ENCODE measurements at regions not wholly inside any gene's neighbourhood (a gene's known extent, or its start where the extent isn't known, plus 50 kb on each side); places are given as distances from the start of the nearest gene placed in this dataset.

- TF ChIP-seq EZH2phosphoT487 (IDR thresholded peaks at IDR 0.05; ENCODE audit: borderline replicate concordance, low read depth, low read length) = no peak
- no peak for TF ChIP-seq CTCF (conservative IDR thresholded peaks at IDR 0.05; ENCODE audit: low read length)
- ChIA-PET CTCF (ENCODE audit: unreplicated experiment) (no interaction called here), POLR2A (interaction anchor here (1.8 kb wide), 1 partner anchor 10 kb away, joined by 4 read pairs; no protein-coding TSS in a partner anchor)
- no peaks in the 10 kb centered on the region for H3K9me2 ChIP-seq (ENCODE audit: insufficient read depth, low read length)
- H2AFZ ChIP-seq (ENCODE audit: low read length) = no peak overlapping the region
- intact Hi-C loops (cut with micrococcal nuclease; ENCODE audit: unreplicated experiment) = no loop called here
- DNase-seq (ENCODE audit: low spot score) = no peak
- no peaks in the 10 kb centered on the region for H3K9me3 ChIP-seq (ENCODE audit: low read length)
- no peaks in the 10 kb centered on the region for H3K4me1 ChIP-seq (ENCODE audit: insufficient read depth, low read length, poor library complexity, severe bottlenecking)
- no peak overlapping the region for H3K4me2 ChIP-seq (ENCODE audit: low read length)
- no peaks in the 10 kb centered on the region for H4K20me1 ChIP-seq (ENCODE audit: insufficient read depth, low read length)
- H3K4me3 ChIP-seq (ENCODE audit: low read depth, low read length, poor library complexity, severe bottlenecking) = no peak overlapping the region
- H3K27ac ChIP-seq (ENCODE audit: low read depth, low read length, poor library complexity, severe bottlenecking) = no peak overlapping the region
- BruUV-seq (replicated peaks) = no TSS peak
- H3K79me2 ChIP-seq (ENCODE audit: insufficient read depth, low read depth, low read length) = no peaks in the 10 kb centered on the region
- no peaks in the 10 kb centered on the region for H3K36me3 ChIP-seq (ENCODE audit: insufficient read depth, low read length)
Observed at GRCh38 chr5:111933086-111933485, 176.1 kb upstream of the NREP start.

GRCh38 chr5:111932628-111933027, 175.6 kb upstream of the NREP start:
- no peaks in the 10 kb centered on the region for H3K36me3 ChIP-seq (ENCODE audit: insufficient read depth, low read length)
- no peak for DNase-seq (ENCODE audit: low spot score)
- ChIA-PET CTCF (ENCODE audit: unreplicated experiment) (no interaction called here), POLR2A (interaction anchor here (1.8 kb wide), 1 partner anchor 11 kb away, joined by 4 read pairs; no protein-coding TSS in a partner anchor)
- H2AFZ ChIP-seq (ENCODE audit: low read length) = no peak overlapping the region
- no peaks in the 10 kb centered on the region for H3K9me3 ChIP-seq (ENCODE audit: low read length)
- H4K20me1 ChIP-seq (ENCODE audit: insufficient read depth, low read length) = no peaks in the 10 kb centered on the region
- no peaks in the 10 kb centered on the region for H3K4me1 ChIP-seq (ENCODE audit: insufficient read depth, low read length, poor library complexity, severe bottlenecking)
- H3K4me2 ChIP-seq (ENCODE audit: low read length) = no peak overlapping the region
- no peak overlapping the region for H3K4me3 ChIP-seq (ENCODE audit: low read depth, low read length, poor library complexity, severe bottlenecking)
- no peaks in the 10 kb centered on the region for H3K79me2 ChIP-seq (ENCODE audit: insufficient read depth, low read depth, low read length)
- H3K27ac ChIP-seq (ENCODE audit: low read depth, low read length, poor library complexity, severe bottlenecking) = no peak overlapping the region
- intact Hi-C loops (cut with micrococcal nuclease; ENCODE audit: unreplicated experiment) = no loop called here
- TF ChIP-seq EZH2phosphoT487 (IDR thresholded peaks at IDR 0.05; ENCODE audit: borderline replicate concordance, low read depth, low read length) = no peak
- no peak for TF ChIP-seq CTCF (conservative IDR thresholded peaks at IDR 0.05; ENCODE audit: low read length)
- BruUV-seq (replicated peaks) = no TSS peak
- no peaks in the 10 kb centered on the region for H3K9me2 ChIP-seq (ENCODE audit: insufficient read depth, low read length)

GRCh38 chr5:111932199-111932598, 175.2 kb upstream of the NREP start:
- Histone ChIP-seq H3K36me3 (ENCODE audit: insufficient read depth, low read length) (no peaks in the 10 kb centered on the region), H3K79me2 (ENCODE audit: insufficient read depth, low read depth, low read length) (no peaks in the 10 kb centered on the region), H2AFZ (ENCODE audit: low read length) (no peak overlapping the region), H3K9me3 (ENCODE audit: low read length) (no peaks in the 10 kb centered on the region), H3K27ac (ENCODE audit: low read depth, low read length, poor library complexity, severe bottlenecking) (no peak overlapping the region), H3K4me3 (ENCODE audit: low read depth, low read length, poor library complexity, severe bottlenecking) (no peak overlapping the region), H3K9me2 (ENCODE audit: insufficient read depth, low read length) (no peaks in the 10 kb centered on the region), H3K4me2 (ENCODE audit: low read length) (no peak overlapping the region), H4K20me1 (ENCODE audit: insufficient read depth, low read length) (no peaks in the 10 kb centered on the region), H3K4me1 (ENCODE audit: insufficient read depth, low read length, poor library complexity, severe bottlenecking) (no peaks in the 10 kb centered on the region)
- CTCF ChIA-PET (ENCODE audit: unreplicated experiment) = no interaction called here
- DNase-seq (ENCODE audit: low spot score) = no peak
- TF ChIP-seq CTCF (conservative IDR thresholded peaks at IDR 0.05; ENCODE audit: low read length) (no peak), EZH2phosphoT487 (IDR thresholded peaks at IDR 0.05; ENCODE audit: borderline replicate concordance, low read depth, low read length) (no peak)
- POLR2A ChIA-PET = interaction anchor here (0.5 kb wide), 1 partner anchor 1042 kb away, joined by 3 read pairs; no protein-coding TSS in a partner anchor
- BruUV-seq (replicated peaks) = no TSS peak
- intact Hi-C loops (cut with micrococcal nuclease; ENCODE audit: unreplicated experiment) = no loop called here
